NCI-H82 (cell line): ENCODE measurements at regions not wholly inside any gene's neighbourhood (a gene's known extent, or its start where the extent isn't known, plus 50 kb on each side); places are given as distances from the start of the nearest gene placed in this dataset.

Experiments used
- DNase-seq: peaks from one replicate; lab custom pipeline; 2025; lab: John Stamatoyannopoulos, UW

GRCh38 chr13:55245005-55245644 lies 1895.6 kb upstream of the PRR20A start:
- peak; percentile 45 for DNase-seq

- peak; percentile 9 for DNase-seq
These were observed 1885.5 kb upstream of the PRR20A start for GRCh38 chr13:55255236-55255635.

- no peak for DNase-seq
These were observed 1877.7 kb upstream of the PRR20A start for GRCh38 chr13:55263045-55263444.

- DNase-seq: no peak
These were observed 1874.1 kb upstream of the PRR20A start for GRCh38 chr13:55266644-55267043.

- DNase-seq: no peak
These were observed 1842.5 kb upstream of the PRR20A start for GRCh38 chr13:55298201-55298600.

GRCh38 chr13:55302568-55302967 lies 1838.2 kb upstream of the PRR20A start:
- DNase-seq: no peak

GRCh38 chr13:55307909-55308308 lies 1832.8 kb upstream of the PRR20A start:
- no peak for DNase-seq

GRCh38 chr13:55341891-55342290 lies 1798.8 kb upstream of the PRR20A start:
- DNase-seq: no peak

- peak; percentile 10 for DNase-seq
These were observed 1795.5 kb upstream of the PRR20A start for GRCh38 chr13:55345224-55345623.

GRCh38 chr13:55347528-55347927 lies 1793.2 kb upstream of the PRR20A start:
- no peak for DNase-seq

GRCh38 chr13:55359067-55359466 lies 1781.7 kb upstream of the PRR20A start:
- DNase-seq: peak; percentile 38

GRCh38 chr13:55361141-55361540 lies 1779.6 kb upstream of the PRR20A start:
- DNase-seq: peak; percentile 83

- no peak for DNase-seq
These were observed 1774.0 kb upstream of the PRR20A start for GRCh38 chr13:55366676-55367075.

GRCh38 chr13:55394470-55394869 lies 1746.2 kb upstream of the PRR20A start:
- no peak for DNase-seq

GRCh38 chr13:55402870-55403269 lies 1737.8 kb upstream of the PRR20A start:
- no peak for DNase-seq

GRCh38 chr13:55403887-55404487 lies 1736.7 kb upstream of the PRR20A start:
- no peak for DNase-seq

- DNase-seq: peak; percentile 64
These were observed 1730.1 kb upstream of the PRR20A start for GRCh38 chr13:55410398-55411330.

- DNase-seq: no peak
These were observed 1722.6 kb upstream of the PRR20A start for GRCh38 chr13:55418095-55418494.

GRCh38 chr13:55432814-55433213 lies 1707.9 kb upstream of the PRR20A start:
- no peak for DNase-seq

- no peak for DNase-seq
These were observed 1703.6 kb upstream of the PRR20A start for GRCh38 chr13:55437162-55437561.

- peak; percentile 99 for DNase-seq
These were observed 1701.3 kb upstream of the PRR20A start for GRCh38 chr13:55439450-55439849.

GRCh38 chr13:55440465-55441085 lies 1700.1 kb upstream of the PRR20A start:
- peak; percentile 21 for DNase-seq
